ENCODE measurements at regions not wholly inside any gene's neighbourhood (a gene's known extent, or its start where the extent isn't known, plus 50 kb on each side); places are given as distances from the start of the nearest gene placed in this dataset.
A peak's percentile ranks its signal among the peaks of the same experiment; 100 is the strongest.
"Not testable (repeated sequence)": the region's sequence is repeated elsewhere in the genome, so short reads cannot be mapped to it uniquely, and the experiment has no call there.

DNA sequence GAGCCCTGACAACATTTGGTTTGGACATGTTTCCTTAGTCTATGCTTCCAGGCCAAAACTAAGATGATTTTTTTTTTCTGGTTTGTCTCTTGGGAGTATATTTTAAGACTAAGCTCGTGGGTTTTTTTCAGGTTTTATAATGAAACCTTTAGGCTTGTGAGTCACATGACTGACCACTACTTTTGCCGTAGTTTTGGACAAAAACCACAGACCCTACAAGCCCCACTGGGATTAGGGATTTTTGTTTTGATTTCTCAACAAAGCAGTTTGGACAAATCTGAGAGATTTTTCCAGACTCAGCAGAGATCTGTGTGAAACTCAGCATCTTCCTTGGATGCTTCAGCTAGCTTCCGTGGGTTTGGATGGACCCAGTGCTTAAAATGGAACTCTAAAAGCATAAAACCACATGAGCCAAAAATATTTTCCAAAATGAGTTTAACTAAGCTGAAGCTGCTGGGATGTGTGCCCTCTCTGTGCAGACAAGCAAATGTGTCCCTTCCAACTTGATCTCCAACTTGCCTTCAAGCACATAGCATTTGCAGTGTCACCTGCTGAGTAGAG lies 70.3 kb upstream of the SMIM15 start:
- in situ Hi-C loops (cut with MboI; ENCODE audit: low pct_ligation_motif_present in 1 of 4, low pct_unique_long_range_greater_than_20kb in 1 of 4, low sequenced_read_pairs in 3 of 4) (no loop called here), intact Hi-C loops (cut with DNase I; ENCODE audit: low total_unique reads) (no loop called here)
- Histone ChIP-seq H3K4me1 (no peaks in the 10 kb centered on the region), H3K27me3 (no peaks in the 10 kb centered on the region), H3K36me3 (no peaks in the 10 kb centered on the region), H3K27ac (no peak overlapping the region), H3K4me3 (no peak overlapping the region), H3K9me3 (no peaks in the 10 kb centered on the region)
- no peak for TF ChIP-seq POLR2A (IDR thresholded peaks at IDR 0.05)
- TF ChIP-seq, protein P1, sequence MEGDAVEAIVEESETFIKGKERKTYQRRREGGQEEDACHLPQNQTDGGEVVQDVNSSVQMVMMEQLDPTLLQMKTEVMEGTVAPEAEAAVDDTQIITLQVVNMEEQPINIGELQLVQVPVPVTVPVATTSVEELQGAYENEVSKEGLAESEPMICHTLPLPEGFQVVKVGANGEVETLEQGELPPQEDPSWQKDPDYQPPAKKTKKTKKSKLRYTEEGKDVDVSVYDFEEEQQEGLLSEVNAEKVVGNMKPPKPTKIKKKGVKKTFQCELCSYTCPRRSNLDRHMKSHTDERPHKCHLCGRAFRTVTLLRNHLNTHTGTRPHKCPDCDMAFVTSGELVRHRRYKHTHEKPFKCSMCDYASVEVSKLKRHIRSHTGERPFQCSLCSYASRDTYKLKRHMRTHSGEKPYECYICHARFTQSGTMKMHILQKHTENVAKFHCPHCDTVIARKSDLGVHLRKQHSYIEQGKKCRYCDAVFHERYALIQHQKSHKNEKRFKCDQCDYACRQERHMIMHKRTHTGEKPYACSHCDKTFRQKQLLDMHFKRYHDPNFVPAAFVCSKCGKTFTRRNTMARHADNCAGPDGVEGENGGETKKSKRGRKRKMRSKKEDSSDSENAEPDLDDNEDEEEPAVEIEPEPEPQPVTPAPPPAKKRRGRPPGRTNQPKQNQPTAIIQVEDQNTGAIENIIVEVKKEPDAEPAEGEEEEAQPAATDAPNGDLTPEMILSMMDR (IDR thresholded peaks at IDR 0.05): no peak
- no peak for TF ChIP-seq EP300 (IDR thresholded peaks at IDR 0.05; ENCODE audit: low read depth)
- TF ChIP-seq POLR2AphosphoS5 (IDR thresholded peaks at IDR 0.05): no peak
- WGBS, 2 donors (ENCODE audit: low coverage in 1 of 2): 48 to 58% methylated on average over 2 to 3 of the region's 3 CpGs
- no peak for DNase-seq

DNA sequence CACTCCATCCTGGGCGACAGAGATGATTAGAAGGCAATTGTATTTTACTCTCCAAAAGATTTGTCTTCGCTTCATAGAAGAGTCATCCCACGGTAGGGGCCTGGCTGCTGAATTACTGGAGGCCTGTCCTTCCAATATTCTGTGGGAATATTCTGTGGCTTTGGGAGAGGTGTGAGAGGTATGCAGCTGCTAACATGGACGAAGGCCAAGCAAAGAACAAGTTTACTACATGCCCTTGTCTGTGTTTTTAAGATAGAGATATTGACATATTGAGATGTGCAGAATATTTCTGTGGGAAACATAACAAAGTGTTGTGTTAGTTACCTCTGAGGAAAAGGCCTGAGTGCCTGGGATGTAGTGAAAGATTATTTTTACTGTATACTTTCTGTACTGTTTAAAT lies 71.8 kb upstream of the SMIM15 start:
- no peaks in the 10 kb centered on the region for H3K36me3 ChIP-seq
- no peak overlapping the region for H3K4me3 ChIP-seq
- H3K9me3 ChIP-seq: no peaks in the 10 kb centered on the region
- H3K4me1 ChIP-seq: no peaks in the 10 kb centered on the region
- in situ Hi-C loops (cut with MboI; ENCODE audit: low pct_ligation_motif_present in 1 of 4, low pct_unique_long_range_greater_than_20kb in 1 of 4, low sequenced_read_pairs in 3 of 4): no loop called here
- H3K27me3 ChIP-seq: no peaks in the 10 kb centered on the region
- TF ChIP-seq POLR2AphosphoS5 (IDR thresholded peaks at IDR 0.05) (no peak), POLR2A (IDR thresholded peaks at IDR 0.05) (no peak)
- TF ChIP-seq, protein P1 (IDR thresholded peaks at IDR 0.05): no peak
- intact Hi-C loops (cut with DNase I; ENCODE audit: low total_unique reads): no loop called here
- WGBS, 2 donors (ENCODE audit: low coverage in 1 of 2): 58 to 86% methylated on average over 2 to 4 of the region's 4 CpGs
- no peak for DNase-seq
- H3K27ac ChIP-seq: no peak overlapping the region

DNA sequence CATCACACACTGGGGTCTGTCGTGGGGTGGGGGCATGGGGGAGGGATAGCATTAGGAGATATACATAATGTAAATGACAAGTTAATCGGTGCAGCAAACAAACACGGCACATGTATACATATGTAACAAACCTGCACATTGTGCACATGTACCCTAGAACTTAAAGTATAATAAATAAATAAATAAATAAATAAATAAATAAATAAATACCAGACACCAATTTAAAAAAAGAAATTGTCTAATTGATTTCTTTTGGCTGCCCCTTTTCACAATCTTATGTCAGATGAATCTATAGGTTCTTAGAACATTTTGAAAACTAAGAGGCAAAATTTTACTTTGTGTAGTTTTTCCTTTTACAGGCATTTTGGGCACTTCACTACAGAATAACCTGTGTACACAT lies 74.4 kb upstream of the SMIM15 start:
- DNase-seq; H3K4me1 ChIP-seq; in situ Hi-C loops (cut with MboI; ENCODE audit: low pct_ligation_motif_present in 1 of 4, low pct_unique_long_range_greater_than_20kb in 1 of 4, low sequenced_read_pairs in 3 of 4); H3K4me3 ChIP-seq; H3K36me3 ChIP-seq; H3K9me3 ChIP-seq; intact Hi-C loops (cut with DNase I; ENCODE audit: low total_unique reads); H3K27me3 ChIP-seq; H3K27ac ChIP-seq: not testable (repeated sequence)
- 79 to 90% methylated on average over 2 to 3 of the region's 3 CpGs for WGBS, 2 donors (ENCODE audit: low coverage in 1 of 2)

DNA sequence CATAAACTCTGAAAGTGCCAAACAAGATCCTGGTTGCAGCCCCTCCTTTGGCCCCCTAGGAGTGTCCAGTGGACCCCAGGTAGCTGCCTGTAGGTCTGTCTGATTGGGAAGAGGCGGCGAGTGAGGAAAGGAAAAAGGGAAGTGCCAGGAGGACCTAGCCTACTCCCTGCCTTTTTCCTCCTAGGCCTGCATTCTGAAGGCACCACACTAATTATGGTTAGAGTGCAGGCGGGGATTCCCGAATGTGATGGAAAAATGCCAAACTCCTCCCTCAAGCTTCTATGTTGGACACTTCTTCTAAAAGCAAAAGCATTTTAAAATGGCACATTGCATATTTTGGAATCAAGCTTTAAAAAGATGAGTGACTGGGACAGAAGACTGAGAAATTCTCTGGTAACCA lies 83.2 kb upstream of the SMIM15 start:
- TF ChIP-seq POLR2A (IDR thresholded peaks at IDR 0.05) (no peak), POLR2AphosphoS5 (IDR thresholded peaks at IDR 0.05) (no peak), EP300 (IDR thresholded peaks at IDR 0.05; ENCODE audit: low read depth) (no peak)
- TF ChIP-seq, protein P1 (IDR thresholded peaks at IDR 0.05): no peak
- Histone ChIP-seq H3K27ac (peak overlapping the region; percentile 54 to 76 (median 68)), H3K4me1 (peaks cover 0 to 14% (median 4%) of the 10 kb centered on the region in 4 donors), H3K36me3 (no peaks in the 10 kb centered on the region), H3K4me3 (peak overlapping the region in 1 of 4 donors; percentile 15), H3K9me3 (no peaks in the 10 kb centered on the region), H3K27me3 (no peaks in the 10 kb centered on the region)
- intact Hi-C loops (cut with DNase I; ENCODE audit: low total_unique reads) (no loop called here), in situ Hi-C loops (cut with MboI; ENCODE audit: low pct_ligation_motif_present in 1 of 4, low pct_unique_long_range_greater_than_20kb in 1 of 4, low sequenced_read_pairs in 3 of 4) (no loop called here)
- WGBS, 2 donors (ENCODE audit: low coverage in 1 of 2): 30 to 51% methylated on average over 2 to 4 of the region's 4 CpGs
- DNase-seq: peak; percentile 9

DNA sequence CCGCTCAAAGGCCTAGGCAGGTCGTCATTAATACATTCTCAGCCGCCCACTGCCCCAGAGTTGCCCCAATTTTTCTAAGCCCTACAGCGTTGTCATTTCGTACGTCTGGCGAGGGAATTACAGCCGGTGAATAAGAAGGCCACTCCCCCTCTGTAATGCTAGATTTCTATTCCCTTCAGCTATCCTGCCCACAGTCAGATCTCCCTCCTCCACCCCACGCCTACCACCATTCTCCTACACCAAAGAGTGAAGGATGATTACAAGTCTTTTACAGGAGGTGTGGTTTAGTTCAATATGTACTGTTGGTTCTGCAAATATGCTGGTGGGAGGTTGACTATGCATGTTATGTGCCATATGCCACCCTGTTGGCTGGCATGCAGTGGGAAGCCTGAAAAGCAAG lies 83.7 kb upstream of the SMIM15 start:
- Histone ChIP-seq H3K27ac (peak overlapping the region; percentile 54 to 76 (median 68)), H3K4me3 (peak overlapping the region in 1 of 4 donors; percentile 15), H3K9me3 (no peaks in the 10 kb centered on the region), H3K27me3 (no peaks in the 10 kb centered on the region), H3K4me1 (peaks cover 0 to 14% (median 4%) of the 10 kb centered on the region in 4 donors), H3K36me3 (no peaks in the 10 kb centered on the region)
- in situ Hi-C loops (cut with MboI; ENCODE audit: low pct_ligation_motif_present in 1 of 4, low pct_unique_long_range_greater_than_20kb in 1 of 4, low sequenced_read_pairs in 3 of 4): no loop called here
- TF ChIP-seq EP300 (IDR thresholded peaks at IDR 0.05; ENCODE audit: low read depth): no peak
- no peak for TF ChIP-seq POLR2A (IDR thresholded peaks at IDR 0.05)
- TF ChIP-seq POLR2AphosphoS5 (IDR thresholded peaks at IDR 0.05): no peak
- TF ChIP-seq, protein P1 (IDR thresholded peaks at IDR 0.05): no peak
- intact Hi-C loops (cut with DNase I; ENCODE audit: low total_unique reads): no loop called here
- 62% methylated on average over 9 of the region's 9 CpGs; no CpG with 5 or more reads in 1 of the 2 donors for WGBS, 2 donors (ENCODE audit: low coverage in 1 of 2)
- DNase-seq: peak; percentile 37

Data from transverse colon (tissue), 4 donors.